ENCODE measurements at regions not wholly inside any gene's neighbourhood (a gene's known extent, or its start where the extent isn't known, plus 50 kb on each side); places are given as distances from the start of the nearest gene placed in this dataset.

DNA sequence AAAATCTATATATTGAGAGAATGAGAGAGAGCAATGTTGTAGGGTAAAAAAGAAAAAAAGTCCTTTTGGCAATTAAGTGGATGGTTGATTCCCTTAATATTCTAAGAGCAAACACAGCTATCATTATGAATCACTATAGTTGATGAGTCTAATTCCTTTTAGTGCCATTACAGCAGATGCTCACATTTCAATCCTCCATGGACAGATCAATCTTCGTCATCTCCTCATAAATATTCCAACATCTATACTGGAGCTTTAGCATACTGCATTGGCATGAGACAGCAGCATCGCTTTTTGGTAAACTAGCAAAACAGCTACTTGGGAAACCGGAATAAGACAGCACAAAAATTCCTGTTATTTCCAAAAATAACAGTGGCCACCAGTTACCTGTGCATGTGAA is 796.7 kb downstream of the QKI start:
- TF ChIP-seq SIN3A (IDR thresholded peaks at IDR 0.05; ENCODE audit: borderline replicate concordance, insufficient read depth, low read length) (no peak), POLR2AphosphoS5 (IDR thresholded peaks at IDR 0.05; ENCODE audit: low read depth, low read length) (no peak), TAF1 (IDR thresholded peaks at IDR 0.05; ENCODE audit: borderline replicate concordance, insufficient read depth, low read length) (no peak), FOXP2 (optimal IDR thresholded peaks at IDR 0.05; ENCODE audit: borderline replicate concordance, extremely low read depth, extremely low read length, insufficient read depth) (no peak)
- TF ChIP-seq, protein P1, sequence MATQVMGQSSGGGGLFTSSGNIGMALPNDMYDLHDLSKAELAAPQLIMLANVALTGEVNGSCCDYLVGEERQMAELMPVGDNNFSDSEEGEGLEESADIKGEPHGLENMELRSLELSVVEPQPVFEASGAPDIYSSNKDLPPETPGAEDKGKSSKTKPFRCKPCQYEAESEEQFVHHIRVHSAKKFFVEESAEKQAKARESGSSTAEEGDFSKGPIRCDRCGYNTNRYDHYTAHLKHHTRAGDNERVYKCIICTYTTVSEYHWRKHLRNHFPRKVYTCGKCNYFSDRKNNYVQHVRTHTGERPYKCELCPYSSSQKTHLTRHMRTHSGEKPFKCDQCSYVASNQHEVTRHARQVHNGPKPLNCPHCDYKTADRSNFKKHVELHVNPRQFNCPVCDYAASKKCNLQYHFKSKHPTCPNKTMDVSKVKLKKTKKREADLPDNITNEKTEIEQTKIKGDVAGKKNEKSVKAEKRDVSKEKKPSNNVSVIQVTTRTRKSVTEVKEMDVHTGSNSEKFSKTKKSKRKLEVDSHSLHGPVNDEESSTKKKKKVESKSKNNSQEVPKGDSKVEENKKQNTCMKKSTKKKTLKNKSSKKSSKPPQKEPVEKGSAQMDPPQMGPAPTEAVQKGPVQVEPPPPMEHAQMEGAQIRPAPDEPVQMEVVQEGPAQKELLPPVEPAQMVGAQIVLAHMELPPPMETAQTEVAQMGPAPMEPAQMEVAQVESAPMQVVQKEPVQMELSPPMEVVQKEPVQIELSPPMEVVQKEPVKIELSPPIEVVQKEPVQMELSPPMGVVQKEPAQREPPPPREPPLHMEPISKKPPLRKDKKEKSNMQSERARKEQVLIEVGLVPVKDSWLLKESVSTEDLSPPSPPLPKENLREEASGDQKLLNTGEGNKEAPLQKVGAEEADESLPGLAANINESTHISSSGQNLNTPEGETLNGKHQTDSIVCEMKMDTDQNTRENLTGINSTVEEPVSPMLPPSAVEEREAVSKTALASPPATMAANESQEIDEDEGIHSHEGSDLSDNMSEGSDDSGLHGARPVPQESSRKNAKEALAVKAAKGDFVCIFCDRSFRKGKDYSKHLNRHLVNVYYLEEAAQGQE (IDR thresholded peaks at IDR 0.05; ENCODE audit: insufficient read depth in 1 of 2, low read depth in 2 of 2, low read length in 2 of 2), result no peak
